Stimulated activated memory B cell treated with anti-CD40 and anti-IgM and Interleukin-4, amounts not matched to agents 10 μg/mL and 1 μg/mL and 100 μg/mL, for 72 hours (primary cell): ENCODE measurements at regions not wholly inside any gene's neighbourhood (a gene's known extent, or its start where the extent isn't known, plus 50 kb on each side); places are given as distances from the start of the nearest gene placed in this dataset.
"Not testable (repeated sequence)": the region's sequence is repeated elsewhere in the genome, so short reads cannot be mapped to it uniquely, and the experiment has no call there.

Experiments used
- ATAC-seq: fragments of 150-1000 bp; cut with Tn5 transposase; 2 replicates; pipeline ENCODE4 v1.10.0; 2021
- H3K27ac Mint-ChIP-seq: one replicate; pipeline ENCODE4 v1.8.0; 2022; ENCODE audit warnings: mild to moderate bottlenecking, mixed read lengths
- H3K27me3 Mint-ChIP-seq: one replicate; pipeline ENCODE4 v1.8.0; 2022; ENCODE audit warnings: mixed read lengths
- H3K36me3 Mint-ChIP-seq: one replicate; pipeline ENCODE4 v1.8.0; 2022; ENCODE audit warnings: mixed read lengths
- H3K4me1 Mint-ChIP-seq: one replicate; pipeline ENCODE4 v1.8.0; 2022; ENCODE audit warnings: mixed read lengths
- H3K4me3 Mint-ChIP-seq: one replicate; pipeline ENCODE4 v1.8.0; 2022; ENCODE audit warnings: mild to moderate bottlenecking, moderate library complexity, mixed read lengths
- H3K9me3 Mint-ChIP-seq: one replicate; pipeline ENCODE4 v1.8.0; 2022; ENCODE audit warnings: mixed read lengths

- Mint-ChIP-seq H3K9me3 (peaks cover 4% of the 10 kb centered on the region), H3K27ac (no peak overlapping the region), H3K4me1 (no peaks in the 10 kb centered on the region), H3K36me3 (no peaks in the 10 kb centered on the region), H3K27me3 (no peaks in the 10 kb centered on the region), H3K4me3 (no peak overlapping the region)
- ATAC-seq = no peak
Observed at GRCh38 chr7:145411066-145411465, 575.2 kb upstream of the TPK1 start.

GRCh38 chr7:145398758-145399157 is 562.9 kb upstream of the TPK1 start:
- Mint-ChIP-seq H3K27ac (no peak overlapping the region), H3K4me1 (no peaks in the 10 kb centered on the region), H3K36me3 (no peaks in the 10 kb centered on the region), H3K4me3 (no peak overlapping the region), H3K27me3 (no peaks in the 10 kb centered on the region), H3K9me3 (peaks cover 15% of the 10 kb centered on the region)
- ATAC-seq = no peak

GRCh38 chr7:145394126-145394525 is 558.3 kb upstream of the TPK1 start:
- Mint-ChIP-seq H3K9me3 (peaks cover 7% of the 10 kb centered on the region), H3K4me3 (no peak overlapping the region)
- ATAC-seq = no peak

GRCh38 chr7:145382762-145383161 is 546.9 kb upstream of the TPK1 start:
- H3K4me3 Mint-ChIP-seq = no peak overlapping the region
- ATAC-seq = no peak
- no peaks in the 10 kb centered on the region for H3K36me3 Mint-ChIP-seq
- H3K4me1 Mint-ChIP-seq = no peaks in the 10 kb centered on the region
- H3K27ac Mint-ChIP-seq = no peak overlapping the region
- no peaks in the 10 kb centered on the region for H3K27me3 Mint-ChIP-seq
- H3K9me3 Mint-ChIP-seq = peaks cover 10% of the 10 kb centered on the region

More at GRCh38 chr7:145394126-145394525, 558.3 kb upstream of the TPK1 start:
- Mint-ChIP-seq H3K36me3 (no peaks in the 10 kb centered on the region), H3K4me1 (no peaks in the 10 kb centered on the region), H3K27ac (no peak overlapping the region), H3K27me3 (no peaks in the 10 kb centered on the region)

- Mint-ChIP-seq H3K9me3 (no peaks in the 10 kb centered on the region), H3K4me3 (no peak overlapping the region), H3K27me3 (no peaks in the 10 kb centered on the region), H3K27ac (no peak overlapping the region), H3K36me3 (no peaks in the 10 kb centered on the region), H3K4me1 (no peaks in the 10 kb centered on the region)
- no peak for ATAC-seq
Observed at GRCh38 chr7:145378197-145378596, 542.3 kb upstream of the TPK1 start.

- no peaks in the 10 kb centered on the region for H3K27me3 Mint-ChIP-seq
- H3K4me3 Mint-ChIP-seq = no peak overlapping the region
- H3K36me3 Mint-ChIP-seq = no peaks in the 10 kb centered on the region
- peaks cover 7% of the 10 kb centered on the region for H3K9me3 Mint-ChIP-seq
- no peaks in the 10 kb centered on the region for H3K4me1 Mint-ChIP-seq
- no peak overlapping the region for H3K27ac Mint-ChIP-seq
- no peak for ATAC-seq
Observed at GRCh38 chr7:145360511-145361100, 524.8 kb upstream of the TPK1 start.

GRCh38 chr7:145350334-145350733 is 514.5 kb upstream of the TPK1 start:
- Mint-ChIP-seq H3K36me3 (no peaks in the 10 kb centered on the region), H3K9me3 (peaks cover 5% of the 10 kb centered on the region), H3K4me1 (no peaks in the 10 kb centered on the region), H3K27me3 (no peaks in the 10 kb centered on the region), H3K4me3 (no peak overlapping the region), H3K27ac (no peak overlapping the region)
- no peak for ATAC-seq

- H3K36me3 Mint-ChIP-seq, H3K4me3 Mint-ChIP-seq, H3K27me3 Mint-ChIP-seq, H3K4me1 Mint-ChIP-seq, ATAC-seq, H3K27ac Mint-ChIP-seq, H3K9me3 Mint-ChIP-seq: not testable (repeated sequence)
Observed at GRCh38 chr7:145349452-145349851, 513.6 kb upstream of the TPK1 start.

GRCh38 chr7:145347271-145347670 is 511.4 kb upstream of the TPK1 start:
- Mint-ChIP-seq H3K36me3 (no peaks in the 10 kb centered on the region), H3K27me3 (no peaks in the 10 kb centered on the region), H3K4me1 (no peaks in the 10 kb centered on the region), H3K9me3 (peaks cover 5% of the 10 kb centered on the region), H3K27ac (no peak overlapping the region), H3K4me3 (no peak overlapping the region)
- no peak for ATAC-seq

GRCh38 chr7:145339319-145339718 is 503.5 kb upstream of the TPK1 start:
- Mint-ChIP-seq H3K4me1 (no peaks in the 10 kb centered on the region), H3K4me3 (no peak overlapping the region), H3K27me3 (no peaks in the 10 kb centered on the region), H3K36me3 (no peaks in the 10 kb centered on the region), H3K9me3 (peaks cover 6% of the 10 kb centered on the region), H3K27ac (no peak overlapping the region)
- ATAC-seq = no peak

- H3K9me3 Mint-ChIP-seq = peaks cover 6% of the 10 kb centered on the region
- H3K4me3 Mint-ChIP-seq = no peak overlapping the region
- no peak for ATAC-seq
Observed at GRCh38 chr7:145331522-145331921, 495.7 kb upstream of the TPK1 start.

GRCh38 chr7:145331076-145331475 is 495.2 kb upstream of the TPK1 start:
- Mint-ChIP-seq H3K4me3 (no peak overlapping the region), H3K27ac (no peak overlapping the region), H3K36me3 (no peaks in the 10 kb centered on the region), H3K9me3 (peaks cover 6% of the 10 kb centered on the region), H3K27me3 (no peaks in the 10 kb centered on the region), H3K4me1 (no peaks in the 10 kb centered on the region)
- no peak for ATAC-seq

More at GRCh38 chr7:145331522-145331921, 495.7 kb upstream of the TPK1 start:
- H3K36me3 Mint-ChIP-seq = no peaks in the 10 kb centered on the region
- no peaks in the 10 kb centered on the region for H3K27me3 Mint-ChIP-seq
- no peak overlapping the region for H3K27ac Mint-ChIP-seq
- H3K4me1 Mint-ChIP-seq = no peaks in the 10 kb centered on the region

- H3K4me3 Mint-ChIP-seq = no peak overlapping the region
- no peak overlapping the region for H3K27ac Mint-ChIP-seq
- H3K9me3 Mint-ChIP-seq = peaks cover 4% of the 10 kb centered on the region
- no peak for ATAC-seq
- no peaks in the 10 kb centered on the region for H3K36me3 Mint-ChIP-seq
- no peaks in the 10 kb centered on the region for H3K4me1 Mint-ChIP-seq
- no peaks in the 10 kb centered on the region for H3K27me3 Mint-ChIP-seq
Observed at GRCh38 chr7:145327646-145328045, 491.8 kb upstream of the TPK1 start.

- Mint-ChIP-seq H3K4me3 (no peak overlapping the region), H3K36me3 (no peaks in the 10 kb centered on the region), H3K27me3 (no peaks in the 10 kb centered on the region), H3K27ac (no peak overlapping the region), H3K9me3 (peaks cover 4% of the 10 kb centered on the region), H3K4me1 (no peaks in the 10 kb centered on the region)
- no peak for ATAC-seq
Observed at GRCh38 chr7:145324081-145324480, 488.2 kb upstream of the TPK1 start.

GRCh38 chr7:145313551-145313950 is 477.7 kb upstream of the TPK1 start:
- Mint-ChIP-seq H3K27me3 (no peaks in the 10 kb centered on the region), H3K36me3 (no peaks in the 10 kb centered on the region), H3K4me3 (no peak overlapping the region), H3K9me3 (peaks cover 3% of the 10 kb centered on the region), H3K27ac (no peak overlapping the region), H3K4me1 (no peaks in the 10 kb centered on the region)
- no peak for ATAC-seq

GRCh38 chr7:145293754-145294153 is 457.9 kb upstream of the TPK1 start:
- Mint-ChIP-seq H3K36me3 (no peaks in the 10 kb centered on the region), H3K27me3 (no peaks in the 10 kb centered on the region), H3K4me1 (no peaks in the 10 kb centered on the region), H3K4me3 (no peak overlapping the region), H3K27ac (no peak overlapping the region), H3K9me3 (peaks cover 2% of the 10 kb centered on the region)
- no peak for ATAC-seq

GRCh38 chr7:145293228-145293701 is 457.4 kb upstream of the TPK1 start:
- Mint-ChIP-seq H3K4me1 (no peaks in the 10 kb centered on the region), H3K27ac (no peak overlapping the region), H3K4me3 (no peak overlapping the region), H3K27me3 (no peaks in the 10 kb centered on the region), H3K9me3 (peaks cover 2% of the 10 kb centered on the region), H3K36me3 (no peaks in the 10 kb centered on the region)
- ATAC-seq = no peak
